IPS DF 4.7 (cell line): ENCODE measurements at regions not wholly inside any gene's neighbourhood (a gene's known extent, or its start where the extent isn't known, plus 50 kb on each side); places are given as distances from the start of the nearest gene placed in this dataset.
"Not testable (repeated sequence)": the region's sequence is repeated elsewhere in the genome, so short reads cannot be mapped to it uniquely, and the experiment has no call there.

Experiments used
- DNase-seq: peaks from one replicate; pipeline ENCODE4 v3.0.0-alpha.2; 2013; ENCODE audit warnings: low spot score; ENCODE audit errors: extremely low read depth

DNA sequence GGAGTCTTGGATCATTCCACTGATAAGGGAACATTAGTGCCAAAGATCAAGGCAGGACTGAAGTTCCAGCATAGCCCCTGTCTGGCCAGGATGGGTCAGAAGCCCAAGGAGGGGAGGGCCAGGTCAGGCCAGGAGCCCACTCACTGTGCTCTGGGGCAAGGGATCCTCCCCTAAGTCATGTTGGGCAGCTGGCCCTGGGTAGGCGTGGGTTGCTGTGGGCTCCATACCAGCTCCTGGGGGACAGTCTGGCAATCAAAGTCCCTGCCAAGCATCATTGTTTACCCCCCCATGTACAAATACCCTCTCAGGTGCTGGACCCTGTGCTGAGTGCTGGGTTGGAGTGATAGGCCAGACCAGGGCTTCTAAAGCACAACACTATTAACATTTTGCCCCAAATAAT is 130.5 kb downstream of the IRX5 start:
- DNase-seq: no peak

DNA sequence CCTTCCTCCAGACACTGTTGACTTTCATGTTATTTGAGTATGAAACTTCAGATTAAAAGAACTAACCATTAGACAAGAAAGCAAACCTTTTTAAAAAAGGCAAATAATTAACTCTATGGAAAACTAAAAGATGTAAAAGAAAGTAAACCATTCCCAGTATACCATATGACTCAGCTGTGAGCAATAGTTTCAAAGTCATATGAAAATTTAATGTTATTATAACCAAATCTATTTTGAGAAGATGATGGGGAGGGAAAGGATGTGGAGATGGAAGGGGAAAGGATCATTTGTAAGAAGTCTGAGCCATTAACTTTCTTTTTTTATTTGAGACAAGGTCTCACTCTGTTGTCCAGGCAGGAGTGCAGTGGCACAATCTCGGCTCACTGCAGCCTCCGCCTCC is 131.8 kb downstream of the IRX5 start:
- no peak for DNase-seq

DNA sequence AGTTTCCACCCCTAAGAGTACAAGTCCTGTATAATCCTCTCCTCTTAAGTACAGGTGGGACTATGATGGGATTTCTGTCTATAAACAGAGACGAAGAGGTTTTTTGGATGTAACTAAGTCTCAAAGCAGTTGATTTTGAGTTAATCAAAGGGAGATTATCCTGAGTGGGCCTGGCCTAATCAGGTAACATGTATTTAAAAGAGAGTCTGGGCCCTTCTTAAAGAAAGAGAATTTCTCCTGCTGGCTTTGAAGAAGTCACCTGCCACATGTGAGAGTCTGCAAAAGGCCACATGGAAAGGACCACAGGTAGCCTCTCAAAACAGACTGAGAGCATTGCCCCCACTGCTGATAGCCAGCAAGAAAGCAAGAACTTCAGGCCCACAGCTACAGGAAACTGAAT is 142.3 kb downstream of the IRX5 start:
- DNase-seq: no peak

DNA sequence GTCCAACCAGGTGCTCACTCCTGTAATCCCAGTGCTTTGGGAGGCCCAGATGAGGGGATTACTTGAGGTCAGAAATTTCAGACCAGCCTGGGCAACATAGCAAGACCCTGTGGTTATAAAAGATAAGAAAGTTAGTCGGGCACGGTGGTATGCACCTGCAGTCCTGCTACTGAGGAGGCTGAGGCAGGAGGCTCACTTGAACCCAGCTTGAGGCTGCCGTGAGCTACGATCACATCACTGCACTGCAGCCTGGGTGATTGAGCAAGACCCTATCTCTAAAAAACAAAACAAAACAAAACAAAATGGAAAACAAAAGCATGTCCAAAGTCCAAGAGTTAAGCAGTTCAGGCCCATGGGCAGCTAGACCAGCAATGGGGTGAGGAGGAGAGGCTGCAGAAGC is 143.2 kb downstream of the IRX5 start:
- no peak for DNase-seq

DNA sequence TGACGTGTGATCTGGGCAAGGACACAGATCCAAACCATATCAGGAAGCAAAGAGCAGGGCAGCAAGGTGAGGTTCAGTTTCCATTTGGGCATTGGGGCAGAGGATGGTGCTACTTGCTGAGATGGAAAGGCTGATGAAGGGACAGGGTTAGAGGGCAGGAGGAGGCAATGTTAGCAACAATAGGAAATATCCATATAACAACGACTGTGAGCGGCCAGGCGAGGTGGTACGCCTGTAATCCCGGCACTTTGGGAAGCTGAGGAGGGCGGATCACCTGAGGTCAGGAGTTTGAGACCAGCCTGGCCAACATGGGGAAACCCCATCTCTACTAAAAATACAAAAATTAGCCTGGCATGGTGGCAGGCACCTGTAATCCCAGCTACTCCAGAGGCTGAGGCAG is 144.5 kb downstream of the IRX5 start:
- DNase-seq: not testable (repeated sequence)

DNA sequence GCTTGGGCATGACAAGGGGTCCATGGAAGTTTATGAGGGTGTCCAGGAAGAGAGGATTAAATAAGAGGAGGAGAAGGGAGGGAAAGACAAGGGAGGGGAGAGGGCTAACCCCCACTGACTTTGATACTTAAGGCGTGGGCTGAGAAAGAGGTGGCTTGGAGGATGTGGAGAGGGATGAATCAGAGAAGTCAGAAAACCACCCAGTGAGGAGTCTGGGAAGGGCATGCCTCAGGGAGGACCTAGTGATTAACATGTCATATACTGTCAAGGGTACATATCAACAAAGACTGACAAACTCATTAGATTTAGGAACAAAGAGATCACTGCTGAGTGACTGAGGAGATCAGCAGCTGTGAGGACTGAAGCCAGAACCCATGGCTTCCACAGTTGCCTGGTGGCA is 145.4 kb downstream of the IRX5 start:
- DNase-seq: no peak

DNA sequence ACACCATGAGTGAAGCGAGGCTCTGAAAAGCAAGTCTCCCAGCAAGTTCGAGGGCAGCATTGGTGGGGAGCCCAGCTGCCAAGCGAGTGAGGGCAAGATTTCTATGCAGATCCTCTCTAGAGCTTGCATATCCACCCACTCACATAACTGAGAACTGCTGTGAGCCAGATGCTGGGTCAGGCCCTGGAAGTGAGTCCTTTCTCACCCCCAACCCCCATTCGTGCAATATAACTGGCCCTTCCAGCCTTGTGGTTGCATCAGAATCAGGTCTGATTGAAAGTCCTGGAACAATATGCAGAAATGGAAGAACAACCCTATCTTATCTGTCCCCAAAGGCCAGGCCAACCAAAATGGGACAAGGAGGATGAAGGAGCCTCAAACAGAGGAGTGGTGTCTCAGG is 146.6 kb downstream of the IRX5 start:
- no peak for DNase-seq

DNA sequence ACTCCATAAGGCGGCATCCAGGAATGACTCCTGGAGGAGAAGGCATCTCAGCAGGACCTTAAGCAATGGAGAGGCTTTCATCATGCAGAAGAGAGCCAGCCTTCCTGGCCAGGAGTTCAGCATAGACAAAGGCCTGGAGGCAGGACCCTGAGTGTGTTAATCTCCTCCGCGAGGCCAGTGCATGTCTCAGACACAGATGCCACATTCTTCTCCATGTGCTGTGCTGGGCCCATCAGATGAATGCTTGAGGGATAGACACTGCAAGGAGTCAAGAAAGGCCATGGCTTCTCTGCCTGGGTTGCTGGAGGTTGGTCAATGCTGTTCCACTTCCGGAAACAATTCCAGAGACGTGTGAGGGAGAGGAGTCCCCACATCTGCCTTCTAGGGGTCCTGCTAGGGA is 147.5 kb downstream of the IRX5 start:
- no peak for DNase-seq

DNA sequence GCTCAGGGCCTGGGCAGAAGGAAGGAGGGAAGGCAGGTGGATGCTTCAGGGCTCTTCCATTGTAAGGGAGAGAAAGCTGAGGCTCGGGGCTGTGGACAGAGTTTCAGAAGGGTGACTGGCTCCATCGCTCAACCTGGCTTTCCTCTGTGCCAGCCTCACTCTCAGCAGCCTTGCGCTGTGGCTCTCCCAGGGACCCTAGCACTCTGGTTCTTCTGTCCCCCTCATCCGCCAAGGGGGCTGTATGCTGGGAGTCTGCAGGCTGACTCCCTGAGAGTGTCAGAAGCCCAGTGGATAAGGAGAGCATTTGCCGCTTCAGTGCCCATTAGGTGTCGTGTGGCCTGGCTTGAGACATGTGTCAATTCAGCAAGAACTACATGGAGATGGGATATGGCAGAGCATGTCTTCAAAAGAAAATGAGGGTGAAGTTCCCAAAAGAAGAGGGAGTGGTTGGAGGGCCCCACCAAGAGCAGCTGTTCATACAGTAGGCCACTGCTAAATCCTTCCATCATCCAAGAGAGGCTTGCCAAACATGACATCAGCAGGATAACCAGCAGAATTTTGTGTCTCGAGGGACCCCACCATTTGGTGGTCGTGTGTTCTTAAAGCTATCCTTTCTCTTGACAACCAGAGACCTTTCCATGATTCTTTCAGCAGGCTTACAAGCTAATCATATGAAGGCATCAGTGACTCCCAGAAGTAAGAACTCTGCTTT is 148.2 kb downstream of the IRX5 start:
- no peak for DNase-seq

DNA sequence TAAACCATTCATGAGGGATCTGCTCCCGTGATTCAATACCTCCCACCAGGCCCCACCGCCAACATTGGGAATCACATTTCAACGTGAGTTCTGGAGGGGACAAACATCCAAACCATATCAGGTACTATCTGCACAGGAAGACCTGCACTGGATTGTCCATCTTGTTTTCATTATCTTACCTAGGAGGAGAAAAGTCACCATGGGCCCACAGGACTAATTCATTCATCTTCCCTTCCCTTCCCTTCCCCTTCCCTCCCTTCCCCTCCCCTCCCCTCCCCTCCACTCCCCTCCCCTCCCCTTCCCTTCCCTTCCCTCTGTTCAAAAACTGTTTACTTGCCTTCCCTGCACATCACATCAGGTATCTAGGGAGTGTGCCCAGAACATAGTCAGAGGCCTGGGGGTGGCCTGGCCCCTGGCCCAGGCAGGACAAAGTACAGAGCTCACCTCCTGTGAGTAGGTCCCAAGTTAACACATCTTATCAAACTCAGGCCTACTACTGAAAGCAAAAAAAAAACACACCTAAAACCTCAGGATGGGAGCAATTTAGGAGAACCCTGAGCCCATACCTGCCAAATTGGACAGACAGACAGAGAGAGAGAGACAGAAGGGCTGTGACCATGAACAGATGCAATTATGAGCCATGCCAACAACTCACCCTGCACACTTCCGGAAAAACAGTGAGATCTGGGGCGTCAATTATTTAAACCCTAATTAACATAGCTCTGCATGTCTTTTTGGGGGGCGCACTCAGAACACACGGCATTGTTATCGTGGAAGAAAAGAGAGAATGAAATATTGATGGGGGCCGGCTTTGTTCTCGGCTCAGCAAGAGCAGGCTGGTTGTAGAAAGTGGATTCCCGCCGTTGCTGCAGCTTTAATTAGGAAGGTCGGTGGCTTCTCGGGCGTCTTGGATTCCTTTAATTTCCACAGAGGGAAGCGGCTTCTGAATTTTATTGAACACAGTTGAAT is 151.2 kb downstream of the IRX5 start:
- no peak for DNase-seq

DNA sequence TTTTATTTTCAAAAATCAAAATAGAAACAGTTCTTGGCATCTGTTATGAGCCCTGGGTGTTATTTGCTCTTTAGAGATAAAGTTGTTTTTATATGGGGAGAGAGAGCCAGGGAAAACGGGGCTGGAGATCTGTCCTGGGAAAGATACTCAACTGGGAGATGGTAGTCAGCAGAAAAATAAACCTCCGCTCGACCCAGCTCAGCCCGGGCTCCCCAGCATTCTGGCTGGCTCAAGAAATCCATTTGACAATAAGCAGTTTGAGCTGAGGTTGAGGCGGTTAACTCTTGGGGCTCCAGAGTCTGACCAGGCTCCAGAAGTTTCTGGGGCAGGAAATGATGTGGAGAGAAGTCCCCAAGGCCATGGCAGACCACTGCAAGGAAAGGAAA is 151.9 kb downstream of the IRX5 start:
- no peak for DNase-seq

DNA sequence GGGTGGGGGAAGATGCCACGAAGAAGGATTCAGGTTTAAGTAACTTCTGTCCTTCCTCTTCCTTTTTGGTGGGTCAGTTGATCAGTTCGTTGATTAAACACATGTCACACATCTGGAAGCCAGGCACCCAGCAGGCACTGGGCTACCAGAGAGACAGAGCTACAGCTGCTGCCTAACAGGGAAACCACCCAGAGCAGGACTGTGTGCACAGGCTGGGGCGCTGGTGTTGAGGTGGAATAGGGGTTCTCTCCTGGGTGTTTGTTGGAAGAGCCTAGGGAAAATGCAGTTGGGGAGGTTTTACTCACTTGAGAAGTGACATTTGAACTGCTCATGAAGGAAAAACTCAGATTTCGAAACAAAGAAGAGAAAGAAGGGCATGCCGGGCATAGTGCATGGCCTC is 152.4 kb downstream of the IRX5 start:
- no peak for DNase-seq

DNA sequence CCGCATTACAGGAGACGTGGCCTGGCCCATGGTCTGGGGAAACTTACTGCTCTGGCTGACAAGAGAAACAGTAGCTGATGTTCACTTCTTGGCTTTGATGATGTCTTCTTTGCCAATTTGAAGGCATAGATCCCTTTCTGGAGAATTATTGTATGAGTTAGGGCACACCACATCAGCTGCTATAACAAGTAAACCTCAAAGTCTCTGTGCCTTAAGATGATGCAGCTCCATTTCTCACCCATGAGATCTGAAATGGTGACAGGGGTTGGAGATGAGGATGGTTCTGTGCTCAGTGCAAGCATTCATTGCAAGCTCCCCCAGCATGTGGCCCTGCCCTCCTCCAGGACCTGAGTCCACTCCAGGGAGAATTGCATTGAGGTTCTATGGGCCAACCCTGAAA is 157.4 kb downstream of the IRX5 start:
- no peak for DNase-seq

DNA sequence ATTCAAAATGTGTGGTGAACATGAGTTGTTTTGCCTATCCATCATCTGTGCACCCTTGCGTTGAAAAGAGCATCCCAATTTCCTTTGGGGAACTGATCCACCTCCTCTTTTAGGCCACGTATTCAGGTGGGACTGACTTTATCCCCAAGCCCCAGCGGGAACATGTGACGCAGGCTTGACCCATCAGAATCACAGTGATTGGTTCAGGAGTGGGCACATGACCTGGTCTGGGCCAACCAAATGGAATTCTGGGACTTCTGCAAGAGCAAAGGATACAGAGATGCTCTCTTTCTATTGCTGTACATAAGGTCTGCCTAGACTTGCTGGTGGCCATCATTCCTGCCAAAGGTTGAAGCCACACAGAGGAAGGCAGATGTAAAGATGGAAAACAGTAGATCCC is 158.9 kb downstream of the IRX5 start:
- no peak for DNase-seq

DNA sequence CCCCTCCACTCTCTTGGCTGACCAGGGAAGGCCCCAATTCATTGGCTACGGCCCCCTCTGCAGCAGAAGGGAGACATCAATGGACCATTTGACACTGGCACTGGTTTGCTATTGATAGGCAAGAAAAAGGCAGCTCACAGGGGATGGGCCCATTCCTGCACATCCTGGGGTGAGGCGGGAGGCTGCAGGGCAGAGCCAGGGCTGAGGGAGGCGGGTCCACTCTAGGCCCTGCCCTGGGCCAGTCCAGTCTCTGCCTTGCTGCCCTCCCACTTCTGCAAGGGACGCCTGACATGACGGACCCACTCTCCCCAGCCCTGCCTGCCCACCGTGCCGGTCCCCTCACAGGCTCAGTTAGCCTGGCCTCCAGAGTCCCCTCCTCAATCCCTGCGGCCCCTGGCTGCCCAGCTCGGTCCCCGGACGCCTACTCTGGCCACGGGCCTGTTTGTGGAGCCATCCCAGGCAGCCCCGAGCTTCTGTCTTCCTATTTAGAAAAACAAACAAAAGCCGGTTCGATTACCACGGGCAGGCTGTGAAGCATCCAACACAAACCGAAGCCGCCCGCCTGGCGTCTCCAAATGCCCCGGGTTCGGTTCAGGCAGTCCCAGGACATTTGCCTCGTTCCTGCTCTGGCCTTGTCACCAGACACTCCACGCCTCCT is 160.7 kb downstream of the IRX5 start:
- no peak for DNase-seq

DNA sequence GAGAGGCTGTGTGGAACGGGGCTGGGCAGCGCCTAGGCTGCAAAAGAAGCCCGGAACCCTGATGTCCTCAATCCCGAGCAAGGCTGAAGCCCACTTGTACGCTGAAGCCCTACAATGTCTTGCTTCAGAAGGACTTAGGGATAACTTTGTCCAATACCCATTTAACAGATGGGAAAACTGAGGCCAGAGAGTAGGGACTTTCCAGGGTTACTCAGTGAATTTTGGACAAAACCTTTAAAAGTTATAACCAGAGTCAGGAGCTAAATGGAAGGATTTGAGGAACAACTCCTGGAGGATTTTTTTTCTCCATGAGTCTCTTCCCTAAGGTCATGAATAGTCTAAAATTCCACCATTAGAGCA is 161.2 kb downstream of the IRX5 start:
- no peak for DNase-seq

DNA sequence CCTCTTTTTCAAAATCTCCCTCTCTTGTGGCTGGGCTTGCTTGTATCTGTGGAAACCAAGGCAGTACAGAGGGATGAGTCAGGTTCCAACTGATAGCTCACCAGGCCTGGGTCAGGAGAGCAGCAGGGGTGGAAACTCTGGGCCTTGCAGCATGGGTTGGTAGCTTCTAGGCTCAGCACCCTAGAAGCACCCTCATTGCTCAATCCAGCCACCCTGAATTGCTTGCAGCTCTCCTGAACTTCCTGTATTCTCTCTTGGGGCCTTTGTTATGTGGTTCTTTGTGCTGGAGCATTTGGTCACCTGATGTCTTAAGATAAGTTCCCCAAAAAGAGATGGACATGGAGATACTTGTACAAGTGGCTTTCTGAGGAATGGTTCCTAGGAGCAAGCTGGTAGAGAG is 169.4 kb downstream of the IRX5 start:
- DNase-seq: no peak

DNA sequence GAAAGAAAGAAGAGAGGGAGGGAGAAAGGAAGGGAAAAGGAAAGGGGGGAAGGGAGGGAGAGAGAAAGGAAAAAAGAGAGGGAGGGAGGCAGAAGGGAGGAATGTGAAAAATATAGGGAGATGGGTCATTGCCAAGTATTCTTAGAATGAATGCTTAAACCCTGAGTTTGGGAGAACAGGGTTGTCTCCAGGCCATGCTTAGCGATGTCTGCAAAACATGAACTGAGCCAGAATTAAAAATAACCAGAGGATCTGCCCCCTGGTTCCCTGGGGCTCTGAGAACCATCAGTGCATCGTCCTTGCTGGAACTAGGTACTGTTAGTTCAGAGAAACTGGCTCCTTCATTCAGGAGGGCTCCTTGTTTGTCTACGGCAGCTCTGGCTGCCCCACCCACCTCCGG is 170.4 kb downstream of the IRX5 start:
- DNase-seq: no peak

DNA sequence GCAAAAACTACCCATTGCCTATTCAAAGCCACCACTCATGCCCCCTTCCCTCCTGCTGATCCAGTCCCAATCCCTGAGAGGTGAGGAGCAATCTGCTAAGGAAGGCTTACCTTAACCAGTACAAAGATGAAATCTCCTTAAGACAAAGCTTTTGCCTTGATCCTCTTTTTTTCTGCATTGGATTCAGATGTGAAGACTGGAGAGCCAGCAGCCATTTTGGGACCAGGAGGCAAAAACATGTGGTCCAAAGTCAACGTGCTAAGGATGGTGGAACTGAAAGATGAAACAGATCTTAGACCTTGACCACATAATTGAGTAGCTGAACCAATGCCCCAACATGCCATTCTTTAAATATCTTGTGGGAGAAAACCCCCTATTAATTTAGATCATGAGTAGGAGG is 171.4 kb downstream of the IRX5 start:
- DNase-seq: no peak

DNA sequence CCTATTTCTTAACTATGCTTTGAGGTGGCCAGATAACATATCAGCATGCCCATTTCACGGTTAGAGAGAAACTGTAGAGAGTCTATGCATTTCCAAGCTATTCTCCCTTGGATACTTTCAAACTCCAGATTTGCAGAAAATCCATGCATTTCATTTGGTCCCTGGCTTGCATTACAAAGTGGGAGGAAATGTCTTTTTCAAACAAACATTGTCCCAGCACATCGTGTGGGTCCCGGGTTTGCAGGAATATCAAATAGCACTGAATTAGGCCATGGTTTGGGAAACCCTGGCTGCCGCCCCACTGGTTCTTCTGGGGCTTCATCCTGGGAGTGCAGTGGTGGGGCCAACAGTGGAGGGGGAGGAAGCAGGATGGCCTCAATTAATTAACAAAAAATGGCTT is 171.9 kb downstream of the IRX5 start:
- no peak for DNase-seq

DNA sequence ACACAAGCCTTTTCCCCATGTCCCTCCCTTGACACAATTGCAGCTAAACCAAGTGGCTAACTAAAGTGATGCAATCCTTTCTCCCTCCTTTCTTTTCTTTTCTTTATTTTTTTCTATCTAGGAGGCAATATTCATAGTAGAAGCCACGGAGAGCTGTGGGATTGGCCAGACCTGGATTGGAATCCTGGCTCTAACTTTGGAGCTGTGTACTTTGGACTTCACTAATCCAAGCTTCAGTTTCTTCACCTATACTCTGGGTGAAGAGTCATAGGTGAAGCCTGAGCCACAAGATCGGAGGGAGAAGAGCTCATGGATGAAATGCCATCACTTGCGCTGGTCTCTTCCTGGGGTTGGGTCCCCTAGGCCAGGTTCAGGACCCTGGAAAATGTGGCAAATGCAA is 177.2 kb downstream of the IRX5 start:
- no peak for DNase-seq

DNA sequence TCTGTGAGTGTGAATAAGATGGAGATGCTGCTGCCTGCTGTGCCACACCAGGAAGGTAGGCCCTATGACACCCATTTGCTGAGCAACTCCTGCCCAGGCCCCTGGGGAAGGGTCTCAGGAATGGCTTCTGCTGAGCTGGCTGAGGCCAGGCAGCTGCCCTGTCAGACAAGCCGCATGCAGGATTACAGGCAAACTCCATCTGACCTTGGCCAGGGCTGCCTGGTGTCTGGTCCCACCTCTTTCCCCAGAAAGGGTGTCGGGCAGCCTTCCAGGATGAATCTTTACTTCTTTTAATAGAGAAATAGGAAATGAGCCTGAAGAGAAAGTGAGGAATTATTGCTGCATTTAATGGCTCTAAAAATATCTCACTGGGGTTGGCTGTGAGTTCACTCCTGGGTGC is 182.5 kb downstream of the IRX5 start:
- DNase-seq: no peak
